Peyer's patch (tissue), 4 donors: ENCODE measurements at regions not wholly inside any gene's neighbourhood (a gene's known extent, or its start where the extent isn't known, plus 50 kb on each side); places are given as distances from the start of the nearest gene placed in this dataset.

ENCODE experiments used
- CTCF ChIP-seq, 6 experiments: fragments of 450-650 bp in 4 of 6; fragments of 200-600 bp in 2 of 6; sonication (generic) in 1 of 6; IDR thresholded peaks; one replicate each; pipeline ENCODE4 v1.5.1; 2017 to 2019; ENCODE audit warnings: antibody characterized with exemption in 6 of 6, mild to moderate bottlenecking in 3 of 6, moderate library complexity in 1 of 6
- POLR2A ChIP-seq, 2 donors: fragments of 450-650 bp; IDR thresholded peaks; one replicate each; pipeline ENCODE4 v1.5.1; 2017; ENCODE audit warnings: antibody characterized with exemption in 2 of 2, mild to moderate bottlenecking in 2 of 2, moderate library complexity in 2 of 2

- TF ChIP-seq POLR2A (IDR thresholded peaks at IDR 0.05) (no peak), CTCF (IDR thresholded peaks at IDR 0.05) (no peak)
Observed at GRCh38 chr7:13615679-13616078, 373.8 kb downstream of the ETV1 start.
